HepG2 (cell line): ENCODE measurements at regions not wholly inside any gene's neighbourhood (a gene's known extent, or its start where the extent isn't known, plus 50 kb on each side); places are given as distances from the start of the nearest gene placed in this dataset.

Source experiments
- ATAC-seq: fragments of 200-7000 bp; cut with Tn5 transposase; 3 replicates; pipeline ENCODE4 v1.9.1; 2020; ENCODE audit warnings: mild to moderate bottlenecking, moderate library complexity
- BruUV-seq: library from RNA; stranded (reverse); fragments of 400-500 nt; replicated peaks from 2 replicates; lab custom pipeline; 2021; lab: Mats Ljungman, UMichigan
- CTCF ChIA-PET: fragments of 300-600 bp; formaldehyde crosslinking; extraction: SDS; loops from one replicate; lab custom pipeline; 2021; ENCODE audit warnings: low total read pairs, inconsistent platforms, low intra/inter-chr PET ratio; lab: Yijun Ruan, JAX
- POLR2A ChIA-PET: fragments of 350-600 bp; sonication (Branson Sonifier 250); formaldehyde crosslinking; loops from one replicate; lab custom pipeline; 2020; ENCODE audit warnings: antibody characterized with exemption, inconsistent platforms; lab: Yijun Ruan, JAX
- DNase-seq: peaks from one replicate; pipeline ENCODE4 v3.0.0-alpha.2; 2015; ENCODE audit warnings: low spot score
- FAIRE-seq: peaks from 3 replicates; lab custom pipeline; 2011; peaks lifted over from hg19 to GRCh38; lab: Jason Lieb, UNC
- H2AFZ ChIP-seq: one replicate; pipeline ENCODE4 v1.6.1; 2011; ENCODE audit warnings: low read length, inconsistent platforms
- H3K27ac ChIP-seq: fragments of 300-600 bp; 3 replicates; pipeline ENCODE4 v1.8.0; 2011; ENCODE audit warnings: mixed run types, mild to moderate bottlenecking, mixed read lengths, low read length, inconsistent platforms; ENCODE audit not compliant: insufficient read depth; ENCODE audit errors: extremely low read length
- H3K27me3 ChIP-seq, 2 experiments: fragments of 200-600 bp in 1 of 2; 2 replicates in 1 of 2; 3 replicates in 1 of 2; pipeline versions ENCODE4 v1.6.0 to v1.8.0; 2011; ENCODE audit warnings: low read length in 2 of 2, mild to moderate bottlenecking in 2 of 2, moderate library complexity in 2 of 2, inconsistent platforms in 1 of 2; ENCODE audit not compliant: insufficient read depth in 2 of 2, control insufficient read depth in 1 of 2
- H3K36me3 ChIP-seq, 2 experiments: fragments of 200-600 bp in 1 of 2; replicated peaks in 1 of 2; 2 replicates in 1 of 2; 3 replicates in 1 of 2; pipeline versions ENCODE4 v1.5.1 to v1.8.0; 2011; ENCODE audit warnings: low read length in 2 of 2, inconsistent platforms in 1 of 2; ENCODE audit not compliant: insufficient read depth in 2 of 2, control insufficient read depth in 1 of 2
- H3K4me1 ChIP-seq: 2 replicates; pipeline ENCODE4 v1.5.1; 2012; ENCODE audit warnings: low read length, inconsistent platforms; ENCODE audit not compliant: insufficient read depth
- H3K4me2 ChIP-seq: 2 replicates; pipeline ENCODE4 v1.6.0; 2011; ENCODE audit warnings: low read depth, low read length, inconsistent platforms
- H3K4me3 ChIP-seq, 3 experiments: fragments of 200-600 bp in 1 of 3; sonication (generic), shearing (Covaris generic) in 1 of 3; replicated peaks in 1 of 3; 2 replicates each; pipeline ENCODE4 v1.5.1; 2011 to 2016; ENCODE audit warnings: low read length in 3 of 3, inconsistent platforms in 2 of 3, low read depth in 2 of 3, mild to moderate bottlenecking in 2 of 3, control low read depth in 1 of 3, mixed read lengths in 1 of 3; ENCODE audit not compliant: insufficient read depth in 1 of 3
- H3K79me2 ChIP-seq: one replicate; pipeline ENCODE4 v1.6.1; 2011; ENCODE audit warnings: low read length, inconsistent platforms; ENCODE audit not compliant: insufficient read depth
- H3K9ac ChIP-seq: 2 replicates; pipeline ENCODE4 v1.6.0; 2011; ENCODE audit warnings: mild to moderate bottlenecking, low read depth, low read length, inconsistent platforms; ENCODE audit not compliant: insufficient read depth
- H3K9me3 ChIP-seq: 2 replicates; pipeline ENCODE4 v1.5.1; 2012; ENCODE audit warnings: mild to moderate bottlenecking, low read length
- H4K20me1 ChIP-seq: 2 replicates; pipeline ENCODE4 v1.6.0; 2011; ENCODE audit warnings: inconsistent platforms, mild to moderate bottlenecking, low read length, moderate library complexity; ENCODE audit not compliant: insufficient read depth
- CEBPG ChIP-seq: IDR thresholded peaks from 2 replicates; pipeline ENCODE4 v1.6.1; 2016
- CENPT ChIP-seq: sonication (generic); formaldehyde crosslinking; IDR thresholded peaks from 2 replicates; pipeline ENCODE4 v1.8.0; 2022; ENCODE audit warnings: low read depth, mild to moderate bottlenecking, moderate library complexity, missing genetic modification reagents
- CHCHD3 ChIP-seq: sonication (generic); formaldehyde crosslinking; IDR thresholded peaks from 2 replicates; pipeline ENCODE4 v1.8.0; 2022; ENCODE audit warnings: mild to moderate bottlenecking, missing genetic modification reagents, moderate library complexity
- CREB3 ChIP-seq: sonication (generic); formaldehyde crosslinking; IDR thresholded peaks from 2 replicates; pipeline ENCODE4 v1.5.0; 2020; ENCODE audit warnings: missing genetic modification reagents
- CREBL2 ChIP-seq: sonication (generic); formaldehyde crosslinking; IDR thresholded peaks from 2 replicates; pipeline ENCODE4 v1.8.1; 2023; ENCODE audit warnings: missing genetic modification reagents, mild to moderate bottlenecking, borderline replicate concordance
- E2F5 ChIP-seq: sonication (generic); formaldehyde crosslinking; conservative IDR thresholded peaks from 2 replicates; pipeline ENCODE4 v1.4.0; 2020; ENCODE audit warnings: missing genetic modification reagents
- KDM2A ChIP-seq: sonication (generic); formaldehyde crosslinking; IDR thresholded peaks from 2 replicates; pipeline ENCODE4 v1.4.0; 2020; ENCODE audit warnings: low read depth, missing genetic modification reagents, borderline replicate concordance
- NFKBIZ ChIP-seq: IDR thresholded peaks from 2 replicates; pipeline ENCODE4 v1.6.1; 2018; ENCODE audit warnings: missing genetic modification reagents, missing compliant biosample characterization
- NKX3-1 ChIP-seq: sonication (generic); formaldehyde crosslinking; IDR thresholded peaks from 2 replicates; pipeline ENCODE4 v1.5.0; 2020; ENCODE audit warnings: missing genetic modification reagents
- PHF21A ChIP-seq: sonication (generic); formaldehyde crosslinking; IDR thresholded peaks from 2 replicates; pipeline ENCODE4 v1.5.0; 2020; ENCODE audit warnings: mild to moderate bottlenecking, missing genetic modification reagents
- TCF12 ChIP-seq, 2 experiments: fragments of 450-650 bp in 1 of 2; sonication (generic) in 1 of 2; formaldehyde crosslinking in 1 of 2; IDR thresholded peaks; 2 replicates each; pipeline versions ENCODE4 v1.6.1 to v1.8.0; 2017 to 2022; ENCODE audit warnings: antibody characterized with exemption in 1 of 2, mild to moderate bottlenecking in 1 of 2, missing genetic modification reagents in 1 of 2, moderate library complexity in 1 of 2
- ZBTB2 ChIP-seq: sonication (generic); formaldehyde crosslinking; IDR thresholded peaks from 2 replicates; pipeline ENCODE4 v1.8.0; 2022; ENCODE audit warnings: low read depth, missing genetic modification reagents
- ZNF180 ChIP-seq: sonication (generic); formaldehyde crosslinking; IDR thresholded peaks from 2 replicates; pipeline ENCODE4 v1.4.0; 2020; ENCODE audit warnings: low read depth, missing genetic modification reagents, borderline replicate concordance
- ZNF282 ChIP-seq: fragments of 450-650 bp; IDR thresholded peaks from 2 replicates; pipeline ENCODE4 v1.6.1; 2018; ENCODE audit not compliant: partially characterized antibody
- ZNF710 ChIP-seq: sonication (generic); formaldehyde crosslinking; IDR thresholded peaks from 2 replicates; pipeline ENCODE4 v1.5.0; 2020; ENCODE audit warnings: mild to moderate bottlenecking, missing genetic modification reagents, borderline replicate concordance
- ZNF720 ChIP-seq: sonication (generic); formaldehyde crosslinking; IDR thresholded peaks from 2 replicates; pipeline ENCODE4 v1.4.0; 2020; ENCODE audit warnings: missing genetic modification reagents
- ZNF747 ChIP-seq: sonication (generic); formaldehyde crosslinking; IDR thresholded peaks from 2 replicates; pipeline ENCODE4 v1.8.1; 2023; ENCODE audit warnings: missing genetic modification reagents, mild to moderate bottlenecking, borderline replicate concordance
- ZNF749 ChIP-seq: sonication (generic); formaldehyde crosslinking; IDR thresholded peaks from 2 replicates; pipeline ENCODE4 v1.8.0; 2022; ENCODE audit warnings: mild to moderate bottlenecking, missing genetic modification reagents, moderate library complexity, borderline replicate concordance
- ZNF776 ChIP-seq: sonication (generic); formaldehyde crosslinking; IDR thresholded peaks from 2 replicates; pipeline ENCODE4 v1.4.0; 2020; ENCODE audit warnings: mild to moderate bottlenecking, missing genetic modification reagents
- WGBS: methylation state at CpG from one replicate; pipeline ENCODE4 v1.1.6; 2017; ENCODE audit warnings: low lambda C conversion rate; 5-methylcytosine and 5-hydroxymethylcytosine counted together
- in situ Hi-C: cut with HindIII; loops from 2 replicates; pipeline ENCODE4 v1.10.0; 2017; ENCODE audit warnings: low pct_unique_long_range_greater_than_20kb; ENCODE audit not compliant: extremely low pct_ligation_motif_present
- intact Hi-C: fragments of 100-400 bp; cut with micrococcal nuclease; formaldehyde crosslinking; loops from one replicate; pipeline ENCODE4 v1.10.0; 2022; ENCODE audit not compliant: unreplicated experiment

- no TSS peak for BruUV-seq
- CTCF ChIA-PET = no interaction called here
- Histone ChIP-seq H4K20me1 (no peaks in the 10 kb centered on the region), H3K4me1 (no peaks in the 10 kb centered on the region), H3K27ac (no peak overlapping the region), H3K27me3 (no peaks in the 10 kb centered on the region), H3K79me2 (no peaks in the 10 kb centered on the region), H3K9ac (no peak overlapping the region), H2AFZ (no peak overlapping the region), H3K4me3 (no peak overlapping the region), H3K4me2 (no peak overlapping the region), H3K9me3 (no peaks in the 10 kb centered on the region), H3K36me3 (no peaks in the 10 kb centered on the region)
- DNase-seq = no peak
- no peak for FAIRE-seq
- POLR2A ChIA-PET = no interaction called here
- in situ Hi-C loops (no loop called here), intact Hi-C loops (no loop called here)
- WGBS = 41% methylated on average over 6 of the region's 6 CpGs
- no peak for ATAC-seq
- TF ChIP-seq ZNF747 (no peak), ZBTB2 (CRISPR knock-in tag) (no peak), NKX3-1 (no peak), CHCHD3 (CRISPR knock-in tag) (no peak), TCF12 (IDR thresholded peaks at IDR 0.05) (no peak), TCF12 (CRISPR knock-in tag; IDR thresholded peaks at IDR 0.05) (no peak), CEBPG (no peak), PHF21A (CRISPR knock-in tag) (no peak), NFKBIZ (CRISPR knock-in tag) (no peak), ZNF282 (no peak), ZNF720 (CRISPR knock-in tag) (no peak), CREBL2 (CRISPR knock-in tag) (no peak), ZNF776 (CRISPR knock-in tag) (no peak), CENPT (CRISPR knock-in tag) (no peak), E2F5 (CRISPR knock-in tag) (no peak), ZNF180 (CRISPR knock-in tag) (no peak), CREB3 (CRISPR knock-in tag) (no peak), ZNF749 (CRISPR knock-in tag) (no peak), ZNF710 (CRISPR knock-in tag) (no peak), KDM2A (CRISPR knock-in tag) (no peak)
Measured at GRCh38 chr1:172954476-172955150, 96.1 kb downstream of the TNFSF18 start.
